H1 (cell line): ENCODE measurements at regions not wholly inside any gene's neighbourhood (a gene's known extent, or its start where the extent isn't known, plus 50 kb on each side); places are given as distances from the start of the nearest gene placed in this dataset.

ENCODE experiments used
- CTCF ChIA-PET: fragments of 300-600 bp; sonication (Branson Sonifier 250); formaldehyde crosslinking; loops from one replicate; lab custom pipeline; 2021; ENCODE audit not compliant: partially characterized antibody; lab: Charles Lee
- POLR2A ChIA-PET: fragments of 300-600 bp; sonication (Branson Sonifier 250); formaldehyde crosslinking; loops from one replicate; lab custom pipeline; 2021; ENCODE audit warnings: inconsistent platforms; ENCODE audit not compliant: partially characterized antibody; lab: Charles Lee
- DNase-seq, 2 experiments: peaks; one replicate each; pipeline versions ENCODE4 v3.0.0 to v3.0.0-alpha.2; 2010 to 2022; ENCODE audit warnings: low spot score in 2 of 2, low read depth in 1 of 2, mixed read lengths in 1 of 2
- FAIRE-seq: peaks from 2 replicates; lab custom pipeline; 2011; peaks lifted over from hg19 to GRCh38; lab: Jason Lieb, UNC
- H2AFZ ChIP-seq: 2 replicates; pipeline ENCODE4 v1.8.1; 2012; ENCODE audit warnings: low read length, inconsistent platforms
- H2AK5ac ChIP-seq: 2 replicates; pipeline ENCODE4 v1.6.1; 2013; ENCODE audit warnings: low read depth, low read length
- H2BK120ac ChIP-seq: replicated peaks from 2 replicates; pipeline ENCODE3; 2013; ENCODE audit warnings: low read depth, low read length, inconsistent platforms
- H2BK12ac ChIP-seq: 2 replicates; pipeline ENCODE4 v1.6.1; 2013; ENCODE audit warnings: low read depth, low read length
- H2BK15ac ChIP-seq: 2 replicates; pipeline ENCODE4 v1.6.1; 2013; ENCODE audit warnings: low read length
- H2BK20ac ChIP-seq: 2 replicates; pipeline ENCODE4 v1.6.1; 2013; ENCODE audit warnings: low read length
- H2BK5ac ChIP-seq: 2 replicates; pipeline ENCODE4 v1.6.1; 2013; ENCODE audit warnings: low read depth, low read length
- H3K14ac ChIP-seq: 2 replicates; pipeline ENCODE4 v1.6.1; 2013; ENCODE audit warnings: inconsistent platforms; ENCODE audit not compliant: insufficient read length
- H3K18ac ChIP-seq: 2 replicates; pipeline ENCODE4 v1.6.1; 2013; ENCODE audit warnings: low read length; ENCODE audit errors: extremely low read depth
- H3K23ac ChIP-seq: 2 replicates; pipeline ENCODE4 v1.6.1; 2013; ENCODE audit warnings: inconsistent platforms; ENCODE audit not compliant: insufficient read length
- H3K23me2 ChIP-seq: 2 replicates; pipeline ENCODE4 v1.6.1; 2013; ENCODE audit warnings: low read depth, low read length
- H3K27ac ChIP-seq: 2 replicates; pipeline ENCODE4 v1.6.1; 2011; ENCODE audit warnings: low read depth, low read length, inconsistent platforms
- H3K27me3 ChIP-seq, 4 experiments: replicated peaks in 1 of 4; 1 replicate in 1 of 4; 2 replicates in 3 of 4; pipeline versions ENCODE4 v1.6.1 to v1.8.1; 2011 to 2013; ENCODE audit warnings: low read length in 3 of 4, mild to moderate bottlenecking in 3 of 4, inconsistent platforms in 2 of 4, mixed read lengths in 2 of 4, moderate library complexity in 1 of 4; ENCODE audit not compliant: control insufficient read depth in 3 of 4, insufficient read depth in 3 of 4; ENCODE audit errors: extremely low read depth in 1 of 4
- H3K36me3 ChIP-seq, 4 experiments: 2 replicates each; pipeline versions ENCODE4 v1.6.1 to v1.8.1; 2011 to 2013; ENCODE audit warnings: mild to moderate bottlenecking in 4 of 4, low read length in 3 of 4, moderate library complexity in 2 of 4, control low read depth in 1 of 4, inconsistent platforms in 1 of 4; ENCODE audit not compliant: insufficient read depth in 4 of 4, control insufficient read depth in 2 of 4
- H3K4ac ChIP-seq: replicated peaks from 2 replicates; pipeline ENCODE3; 2013; ENCODE audit warnings: low read length, low read depth, mixed read lengths, inconsistent platforms; ENCODE audit not compliant: insufficient read length
- H3K4me1 ChIP-seq, 4 experiments: replicated peaks in 1 of 4; 1 replicate in 1 of 4; 2 replicates in 3 of 4; pipeline versions ENCODE4 v1.6.1 to v1.8.1; 2011 to 2013; ENCODE audit warnings: low read length in 3 of 4, inconsistent platforms in 2 of 4, mixed read lengths in 1 of 4; ENCODE audit not compliant: insufficient read depth in 4 of 4, control insufficient read depth in 3 of 4
- H3K4me2 ChIP-seq, 2 experiments: 2 replicates each; pipeline versions ENCODE4 v1.6.1 to v1.8.1; 2011 to 2013; ENCODE audit warnings: low read depth in 2 of 2, low read length in 2 of 2, control low read depth in 1 of 2, inconsistent platforms in 1 of 2, mild to moderate bottlenecking in 1 of 2; ENCODE audit not compliant: insufficient read depth in 1 of 2
- H3K4me3 ChIP-seq, 4 experiments: fragments of 200-600, 300-600 bp in 1 of 4; sonication (generic), shearing (Covaris generic), sonication (Bioruptor Twin) in 1 of 4; 2 replicates each; pipeline versions ENCODE4 v1.5.1 to v1.8.1; 2011 to 2016; ENCODE audit warnings: low read length in 4 of 4, low read depth in 3 of 4, control low read depth in 2 of 4, inconsistent platforms in 2 of 4, mild to moderate bottlenecking in 2 of 4, mixed read lengths in 1 of 4, moderate library complexity in 1 of 4; ENCODE audit not compliant: insufficient read depth in 2 of 4; ENCODE audit errors: extremely low read depth in 1 of 4
- H3K56ac ChIP-seq: replicated peaks from 2 replicates; pipeline ENCODE3; 2013; ENCODE audit warnings: low read depth, mild to moderate bottlenecking, mixed read lengths, low read length, inconsistent platforms; ENCODE audit not compliant: insufficient read length
- H3K79me1 ChIP-seq: 2 replicates; pipeline ENCODE4 v1.6.1; 2013; ENCODE audit warnings: low read depth, low read length, control low read depth
- H3K79me2 ChIP-seq, 2 experiments: 2 replicates each; pipeline versions ENCODE4 v1.6.1 to v1.8.1; 2012 to 2013; ENCODE audit warnings: low read length in 2 of 2, mild to moderate bottlenecking in 2 of 2, inconsistent platforms in 1 of 2; ENCODE audit not compliant: insufficient read depth in 2 of 2, control insufficient read depth in 1 of 2
- H3K9ac ChIP-seq, 4 experiments: replicated peaks in 1 of 4; 1 replicate in 1 of 4; 2 replicates in 3 of 4; pipeline versions ENCODE4 v1.6.1 to v1.8.1; 2011 to 2013; ENCODE audit warnings: low read depth in 3 of 4, low read length in 3 of 4, control low read depth in 2 of 4, mild to moderate bottlenecking in 2 of 4, moderate library complexity in 2 of 4, inconsistent platforms in 1 of 4; ENCODE audit errors: extremely low read depth in 1 of 4
- H3K9me3 ChIP-seq, 2 experiments: 2 replicates each; pipeline versions ENCODE4 v1.6.1 to v1.8.1; 2012 to 2013; ENCODE audit warnings: mild to moderate bottlenecking in 2 of 2, moderate library complexity in 2 of 2, control low read depth in 1 of 2, inconsistent platforms in 1 of 2, low read depth in 1 of 2, low read length in 1 of 2, mixed read lengths in 1 of 2; ENCODE audit not compliant: insufficient read depth in 2 of 2
- H4K20me1 ChIP-seq, 2 experiments: replicated peaks in 1 of 2; 2 replicates each; pipeline versions ENCODE3 to v1.8.1; 2011 to 2013; ENCODE audit warnings: inconsistent platforms in 2 of 2, low read length in 2 of 2, mild to moderate bottlenecking in 1 of 2; ENCODE audit not compliant: insufficient read depth in 2 of 2, control insufficient read depth in 1 of 2
- H4K5ac ChIP-seq: 2 replicates; pipeline ENCODE4 v1.6.1; 2013; ENCODE audit warnings: low read length, low read depth, mixed read lengths, inconsistent platforms; ENCODE audit not compliant: insufficient read length
- H4K8ac ChIP-seq: 2 replicates; pipeline ENCODE4 v1.8.0; 2013; ENCODE audit warnings: mild to moderate bottlenecking, moderate library complexity, low read length, inconsistent platforms; ENCODE audit not compliant: insufficient read depth; ENCODE audit errors: extremely low read depth
- H4K91ac ChIP-seq: replicated peaks from 2 replicates; pipeline ENCODE3; 2013; ENCODE audit warnings: low read length, mixed read lengths, inconsistent platforms; ENCODE audit not compliant: insufficient read length
- BACH1 ChIP-seq: IDR thresholded peaks from 2 replicates; pipeline ENCODE4 v1.6.1; 2012; ENCODE audit warnings: low read length, improper control_type of control experiment
- BCL11A ChIP-seq, 2 experiments: IDR thresholded peaks; one replicate each; pipeline ENCODE4 v1.6.1; 2011; ENCODE audit warnings: low read depth in 2 of 2, low read length in 2 of 2, mild to moderate bottlenecking in 2 of 2
- CBX8 ChIP-seq: fragments of 300-800, 300-1000 bp; sonication (generic); IDR thresholded peaks from 2 replicates; pipeline ENCODE4 v1.7.1; 2016; ENCODE audit warnings: low read depth, low read length, borderline replicate concordance
- GTF2F1 ChIP-seq: IDR thresholded peaks from 2 replicates; pipeline ENCODE4 v1.6.1; 2012; ENCODE audit warnings: low read depth, low read length, improper control_type of control experiment, borderline replicate concordance
- HDAC6 ChIP-seq: IDR thresholded peaks from one replicate; pipeline ENCODE4 v1.7.1; 2012; ENCODE audit warnings: low read depth, mild to moderate bottlenecking, inconsistent platforms, low read length, moderate library complexity
- NANOG ChIP-seq: IDR thresholded peaks from 2 replicates; pipeline ENCODE4 v1.6.1; 2011; ENCODE audit warnings: low read length, low read depth, mild to moderate bottlenecking, inconsistent platforms; ENCODE audit not compliant: insufficient read depth, poor library complexity, severe bottlenecking
- RXRA ChIP-seq: IDR thresholded peaks from 2 replicates; pipeline ENCODE4 v1.6.1; 2011; ENCODE audit warnings: low read depth, mild to moderate bottlenecking, low read length, moderate library complexity; ENCODE audit not compliant: insufficient read depth
- SP4 ChIP-seq: IDR thresholded peaks from 2 replicates; pipeline ENCODE4 v1.6.1; 2012; ENCODE audit warnings: low read length, inconsistent platforms
- TBP ChIP-seq: IDR thresholded peaks from 2 replicates; pipeline ENCODE4 v1.6.1; 2011; ENCODE audit warnings: low read depth, low read length, improper control_type of control experiment
- TCF12 ChIP-seq: IDR thresholded peaks from 2 replicates; pipeline ENCODE4 v1.6.1; 2011; ENCODE audit warnings: low read depth, mild to moderate bottlenecking, low read length

- H3K36me3 ChIP-seq: no peaks in the 10 kb centered on the region
- H4K20me1 ChIP-seq: no peaks in the 10 kb centered on the region
- no peak overlapping the region for H4K91ac ChIP-seq
- no peak for DNase-seq
- no peaks in the 10 kb centered on the region for H3K79me2 ChIP-seq
- no peak for FAIRE-seq
- no peak overlapping the region for H3K18ac ChIP-seq
- no peak overlapping the region for H3K4me3 ChIP-seq
- H2AFZ ChIP-seq: no peak overlapping the region
- no peak overlapping the region for H2BK120ac ChIP-seq
- H2BK15ac ChIP-seq: no peak overlapping the region
- no peaks in the 10 kb centered on the region for H3K79me1 ChIP-seq
- no peaks in the 10 kb centered on the region for H3K23me2 ChIP-seq
- H2AK5ac ChIP-seq: no peak overlapping the region
- ChIA-PET POLR2A (no interaction called here), CTCF (interaction anchor here (0.7 to 1.2 kb wide), 2 partner anchors 75 to 209 kb away, joined by 3 read pairs; no protein-coding TSS in a partner anchor)
- no peak overlapping the region for H3K56ac ChIP-seq
- H4K8ac ChIP-seq: no peak overlapping the region
- H3K4ac ChIP-seq: no peak overlapping the region
- no peak overlapping the region for H4K5ac ChIP-seq
- no peaks in the 10 kb centered on the region for H3K27me3 ChIP-seq
- TF ChIP-seq SP4 (no peak), NANOG (no peak), CBX8 (no peak), GTF2F1 (no peak), HDAC6 (no peak), TCF12 (no peak), TBP (no peak), RXRA (no peak), BCL11A (IDR thresholded peaks at IDR 0.05; ENCODE audit: low read depth in 2 of 2, low read length in 2 of 2) (no peak), BACH1 (no peak)
- H3K9me3 ChIP-seq: no peaks in the 10 kb centered on the region
- no peak overlapping the region for H2BK12ac ChIP-seq
- no peak overlapping the region for H3K23ac ChIP-seq
- no peak overlapping the region for H3K27ac ChIP-seq
- H2BK20ac ChIP-seq: no peak overlapping the region
- no peaks in the 10 kb centered on the region for H3K4me1 ChIP-seq
- H3K14ac ChIP-seq: no peak overlapping the region
- H3K9ac ChIP-seq: no peak overlapping the region
- H2BK5ac ChIP-seq: no peak overlapping the region
- H3K4me2 ChIP-seq: no peak overlapping the region
Measured at GRCh38 chr13:70415136-70415535, 306.9 kb upstream of the KLHL1 start.
